ENCODE measurements at regions not wholly inside any gene's neighbourhood (a gene's known extent, or its start where the extent isn't known, plus 50 kb on each side); places are given as distances from the start of the nearest gene placed in this dataset.
A peak's percentile ranks its signal among the peaks of the same experiment; 100 is the strongest.

DNA sequence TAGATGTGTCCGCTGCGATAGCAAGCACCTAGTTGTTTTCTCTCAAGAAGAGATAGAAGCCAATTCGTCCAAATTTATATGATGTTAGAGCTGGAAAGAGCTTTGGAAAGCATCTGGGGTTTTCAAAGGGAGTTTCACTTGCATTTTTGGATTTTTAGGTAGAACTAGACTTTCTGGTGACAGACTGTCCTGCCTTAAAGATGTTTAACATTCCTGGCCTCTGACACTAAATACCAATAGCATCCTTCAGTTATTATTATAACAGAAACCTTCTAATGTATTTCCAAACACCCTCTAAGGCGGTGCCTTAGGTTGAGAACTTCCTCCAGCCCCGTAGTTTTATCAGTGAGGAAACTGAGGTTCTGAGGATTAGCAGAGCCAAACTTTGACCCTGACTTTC, 305.3 kb downstream of the SATB1 start:
- TF ChIP-seq, protein P1, sequence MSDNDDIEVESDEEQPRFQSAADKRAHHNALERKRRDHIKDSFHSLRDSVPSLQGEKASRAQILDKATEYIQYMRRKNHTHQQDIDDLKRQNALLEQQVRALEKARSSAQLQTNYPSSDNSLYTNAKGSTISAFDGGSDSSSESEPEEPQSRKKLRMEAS (IDR thresholded peaks at IDR 0.05; ENCODE audit: low read depth, low read length): no peak
- TF ChIP-seq POLR2A (IDR thresholded peaks at IDR 0.05; ENCODE audit: extremely low read depth, insufficient read length) (no peak), MYC (IDR thresholded peaks at IDR 0.05; ENCODE audit: low read depth, low read length) (no peak)
- TF ChIP-seq, protein P2, sequence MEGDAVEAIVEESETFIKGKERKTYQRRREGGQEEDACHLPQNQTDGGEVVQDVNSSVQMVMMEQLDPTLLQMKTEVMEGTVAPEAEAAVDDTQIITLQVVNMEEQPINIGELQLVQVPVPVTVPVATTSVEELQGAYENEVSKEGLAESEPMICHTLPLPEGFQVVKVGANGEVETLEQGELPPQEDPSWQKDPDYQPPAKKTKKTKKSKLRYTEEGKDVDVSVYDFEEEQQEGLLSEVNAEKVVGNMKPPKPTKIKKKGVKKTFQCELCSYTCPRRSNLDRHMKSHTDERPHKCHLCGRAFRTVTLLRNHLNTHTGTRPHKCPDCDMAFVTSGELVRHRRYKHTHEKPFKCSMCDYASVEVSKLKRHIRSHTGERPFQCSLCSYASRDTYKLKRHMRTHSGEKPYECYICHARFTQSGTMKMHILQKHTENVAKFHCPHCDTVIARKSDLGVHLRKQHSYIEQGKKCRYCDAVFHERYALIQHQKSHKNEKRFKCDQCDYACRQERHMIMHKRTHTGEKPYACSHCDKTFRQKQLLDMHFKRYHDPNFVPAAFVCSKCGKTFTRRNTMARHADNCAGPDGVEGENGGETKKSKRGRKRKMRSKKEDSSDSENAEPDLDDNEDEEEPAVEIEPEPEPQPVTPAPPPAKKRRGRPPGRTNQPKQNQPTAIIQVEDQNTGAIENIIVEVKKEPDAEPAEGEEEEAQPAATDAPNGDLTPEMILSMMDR (IDR thresholded peaks at IDR 0.05; ENCODE audit: low read depth, low read length): no peak
- no peak overlapping the region for H3K4me3 ChIP-seq (ENCODE audit: low read depth, low read length)
- no peak for DNase-seq (ENCODE audit: low read depth)

DNA sequence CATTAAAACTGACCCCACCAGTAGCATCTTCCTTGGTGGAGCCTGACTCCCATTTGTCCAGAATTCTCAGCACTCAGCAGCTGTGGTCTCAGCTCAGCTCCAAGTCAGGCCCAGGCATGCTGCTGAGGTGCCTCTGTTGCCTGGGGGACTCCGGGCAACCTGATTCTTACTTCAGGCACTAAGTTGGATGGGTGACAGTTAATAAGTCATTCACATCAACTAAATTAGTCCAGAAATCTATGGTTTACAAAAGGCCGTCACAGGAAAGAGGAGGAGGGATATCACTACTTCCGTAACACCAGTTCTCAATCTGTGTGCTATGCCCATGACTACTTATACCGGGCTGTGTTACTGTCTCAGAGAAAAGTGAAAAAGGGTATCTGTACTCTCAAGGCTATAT, 310.2 kb downstream of the SATB1 start:
- TF ChIP-seq, protein P2 (IDR thresholded peaks at IDR 0.05; ENCODE audit: low read depth, low read length): no peak
- TF ChIP-seq, protein P1 (IDR thresholded peaks at IDR 0.05; ENCODE audit: low read depth, low read length): no peak
- TF ChIP-seq MYC (IDR thresholded peaks at IDR 0.05; ENCODE audit: low read depth, low read length): no peak
- TF ChIP-seq POLR2A (IDR thresholded peaks at IDR 0.05; ENCODE audit: extremely low read depth, insufficient read length): no peak

DNA sequence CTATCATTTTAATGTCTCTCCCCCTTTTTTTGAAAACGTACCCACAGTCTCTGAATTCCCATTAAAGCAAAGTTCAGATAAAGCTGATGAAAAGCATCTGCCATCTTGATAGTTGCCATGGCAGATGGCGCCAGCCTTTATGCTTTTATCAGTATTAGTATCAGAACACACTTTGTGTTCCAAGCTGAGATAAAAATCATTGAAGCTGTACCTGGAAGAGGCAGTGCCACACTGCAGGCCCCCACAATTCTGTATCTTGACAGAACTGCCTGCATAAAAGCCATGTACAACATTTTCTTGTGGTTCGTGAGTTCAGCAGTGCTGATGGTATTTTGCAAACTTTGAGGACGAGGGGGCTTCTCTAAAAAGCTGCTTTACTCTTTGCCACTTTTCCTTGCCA, 311.7 kb downstream of the SATB1 start:
- no peak overlapping the region for H3K4me3 ChIP-seq (ENCODE audit: low read depth, low read length)
- no peak for DNase-seq (ENCODE audit: low read depth)
- TF ChIP-seq MYC (IDR thresholded peaks at IDR 0.05; ENCODE audit: low read depth, low read length) (no peak), POLR2A (IDR thresholded peaks at IDR 0.05; ENCODE audit: extremely low read depth, insufficient read length) (no peak)
- TF ChIP-seq, protein P1 (IDR thresholded peaks at IDR 0.05; ENCODE audit: low read depth, low read length): no peak
- TF ChIP-seq, protein P2 (IDR thresholded peaks at IDR 0.05; ENCODE audit: low read depth, low read length): no peak

More for the DNA sequence above, 310.2 kb downstream of the SATB1 start:
- DNase-seq (ENCODE audit: low read depth): no peak
- no peak overlapping the region for H3K4me3 ChIP-seq (ENCODE audit: low read depth, low read length)

DNA sequence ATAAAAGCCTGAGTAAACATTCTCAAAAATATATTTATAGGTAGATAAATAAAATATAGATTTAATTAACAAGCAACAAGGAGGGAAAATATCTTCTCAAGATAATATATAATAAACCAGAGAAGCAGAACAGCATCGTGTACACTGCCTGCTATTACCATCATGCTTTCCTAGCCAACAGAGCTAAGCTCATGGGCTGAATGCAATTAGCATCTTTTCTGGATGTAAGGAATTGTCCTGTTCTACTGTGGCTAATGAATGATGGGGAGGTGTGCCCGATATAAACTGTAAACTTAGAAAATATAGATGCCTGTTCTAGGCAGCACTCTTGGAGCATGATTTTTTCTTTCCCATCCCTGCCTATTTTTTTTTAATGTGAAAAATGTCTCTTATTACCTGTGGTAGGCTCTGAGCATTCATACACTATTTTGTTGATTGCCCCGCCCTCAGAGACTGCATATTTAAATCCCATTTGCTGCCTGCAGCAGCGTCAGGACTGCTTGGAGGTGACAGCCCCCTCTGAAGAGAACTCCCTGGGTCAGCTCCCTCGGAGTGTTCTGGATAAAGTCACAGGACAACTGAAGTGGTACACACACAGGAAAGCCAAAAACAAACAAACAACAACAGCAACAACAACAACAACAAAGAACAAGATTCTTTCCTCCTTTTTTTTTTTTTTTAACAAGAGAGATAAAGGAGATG, 312.3 kb downstream of the SATB1 start:
- H3K4me3 ChIP-seq (ENCODE audit: low read depth, low read length): no peak overlapping the region
- TF ChIP-seq POLR2A (IDR thresholded peaks at IDR 0.05; ENCODE audit: extremely low read depth, insufficient read length): no peak
- TF ChIP-seq, protein P2 (IDR thresholded peaks at IDR 0.05; ENCODE audit: low read depth, low read length): no peak
- no peak for TF ChIP-seq MYC (IDR thresholded peaks at IDR 0.05; ENCODE audit: low read depth, low read length)
- TF ChIP-seq, protein P1 (IDR thresholded peaks at IDR 0.05; ENCODE audit: low read depth, low read length): no peak
- DNase-seq (ENCODE audit: low read depth): no peak

DNA sequence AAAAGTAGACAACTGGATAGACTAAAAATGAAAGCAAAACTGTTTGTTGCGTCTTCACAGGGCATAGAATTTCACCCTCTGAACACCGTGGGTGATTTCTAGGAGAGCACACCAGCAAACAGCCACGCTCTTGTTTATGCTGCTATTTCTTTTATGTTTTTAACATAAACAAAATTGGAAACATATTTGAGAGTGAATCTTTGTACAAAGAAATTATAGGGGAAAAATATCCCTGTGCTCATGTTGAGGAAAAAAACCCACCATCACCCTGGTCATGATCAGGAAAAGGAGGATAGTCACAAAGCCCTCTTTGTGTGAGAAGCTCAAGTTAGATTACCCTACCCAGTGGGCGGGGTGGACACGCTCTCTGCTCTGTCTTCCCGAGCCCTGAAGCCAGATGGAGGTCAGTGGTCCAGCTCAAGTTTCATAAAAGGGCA, 313.3 kb downstream of the SATB1 start:
- no peak for DNase-seq (ENCODE audit: low read depth)
- TF ChIP-seq, protein P1 (IDR thresholded peaks at IDR 0.05; ENCODE audit: low read depth, low read length): no peak
- TF ChIP-seq MYC (IDR thresholded peaks at IDR 0.05; ENCODE audit: low read depth, low read length): no peak
- TF ChIP-seq POLR2A (IDR thresholded peaks at IDR 0.05; ENCODE audit: extremely low read depth, insufficient read length): peak; percentile 39
- H3K4me3 ChIP-seq (ENCODE audit: low read depth, low read length): no peak overlapping the region

DNA sequence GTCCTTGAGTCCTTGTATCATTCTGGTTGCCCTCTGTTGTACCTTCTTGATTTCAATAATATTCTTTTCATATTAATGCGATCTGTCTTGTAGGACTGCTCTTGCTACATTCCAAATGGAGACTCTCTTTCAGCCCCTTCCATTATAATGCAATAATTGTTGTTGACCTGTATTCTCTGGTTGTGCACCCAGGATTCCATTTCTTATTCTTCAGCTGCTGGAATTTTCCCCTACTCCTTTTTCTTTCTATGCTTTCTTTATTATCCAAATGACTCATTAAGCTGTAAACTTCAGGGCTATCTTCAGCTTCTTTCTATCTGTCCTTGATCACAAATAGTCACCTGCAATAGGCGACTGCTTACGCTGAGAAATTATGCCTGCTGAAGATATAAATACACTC, 321.5 kb downstream of the SATB1 start:
- TF ChIP-seq, protein P2 (IDR thresholded peaks at IDR 0.05; ENCODE audit: low read depth, low read length): no peak
- TF ChIP-seq MYC (IDR thresholded peaks at IDR 0.05; ENCODE audit: low read depth, low read length) (no peak), POLR2A (IDR thresholded peaks at IDR 0.05; ENCODE audit: extremely low read depth, insufficient read length) (no peak)
- TF ChIP-seq, protein P1 (IDR thresholded peaks at IDR 0.05; ENCODE audit: low read depth, low read length): no peak
- H3K4me3 ChIP-seq (ENCODE audit: low read depth, low read length): no peak overlapping the region
- DNase-seq (ENCODE audit: low read depth): no peak

All from NB4 (cell line).